ENCODE measurements at regions not wholly inside any gene's neighbourhood (a gene's known extent, or its start where the extent isn't known, plus 50 kb on each side); places are given as distances from the start of the nearest gene placed in this dataset.
A peak's percentile ranks its signal among the peaks of the same experiment; 100 is the strongest.

GRCh38 chr15:62603742-62604141, 438.7 kb upstream of the C2CD4B start:
- no peak overlapping the region for H3K9ac ChIP-seq (ENCODE audit: low read depth in 1 of 2, low read length in 2 of 2)
- H3K4me3 ChIP-seq (ENCODE audit: low read depth in 1 of 3, low read length in 3 of 3): no peak overlapping the region
- no peak for DNase-seq (ENCODE audit: low spot score)

More at GRCh38 chr15:62603742-62604141, 438.7 kb upstream of the C2CD4B start:
- WGBS: 30% methylated on average over 1 of the region's 1 CpG
- H3K36me3 ChIP-seq (ENCODE audit: control insufficient read depth in 4 of 4, insufficient read depth in 3 of 4, low read depth in 1 of 4, low read length in 3 of 4): no peaks in the 10 kb centered on the region
- H3K4me1 ChIP-seq (ENCODE audit: control insufficient read depth in 4 of 4, insufficient read depth in 4 of 4, low read length in 3 of 4): peaks cover 1 to 12% (median 10%) of the 10 kb centered on the region in 4 donors
- H3K27me3 ChIP-seq (ENCODE audit: control insufficient read depth in 4 of 4, insufficient read depth in 4 of 4, low read length in 3 of 4): peaks cover 0 to 2% (median 0%) of the 10 kb centered on the region in 4 donors
- peak; percentile 54 for TF ChIP-seq JUND (IDR thresholded peaks at IDR 0.05)
- no peak for TF ChIP-seq TAF1 (conservative IDR thresholded peaks at IDR 0.05)
- TF ChIP-seq SP1 (IDR thresholded peaks at IDR 0.05): peak; percentile 71
- TF ChIP-seq RXRA (IDR thresholded peaks at IDR 0.05): peak; percentile 83 to 89
- TF ChIP-seq RAD21 (IDR thresholded peaks at IDR 0.05): peak; percentile 43 to 50
- no peak for TF ChIP-seq GABPA (IDR thresholded peaks at IDR 0.05 in 1 of 2, conservative IDR thresholded peaks at IDR 0.05 in 1 of 2)
- TF ChIP-seq MAX (IDR thresholded peaks at IDR 0.05): peak; percentile 64
- peak; percentile 19 for TF ChIP-seq FOXA1 (IDR thresholded peaks at IDR 0.05)
- peak; percentile 55 for TF ChIP-seq NR2F2 (IDR thresholded peaks at IDR 0.05)
- TF ChIP-seq ZBTB33 (IDR thresholded peaks at IDR 0.05): no peak
- no peak for TF ChIP-seq EGR1 (IDR thresholded peaks at IDR 0.05; ENCODE audit: low read depth in 2 of 2)
- peak; percentile 76 to 83 for TF ChIP-seq HNF4A (conservative IDR thresholded peaks at IDR 0.05)
- TF ChIP-seq YY1 (IDR thresholded peaks at IDR 0.05): no peak
- peak; percentile 19 for TF ChIP-seq REST (IDR thresholded peaks at IDR 0.05)
- no peak for TF ChIP-seq CTCF (IDR thresholded peaks at IDR 0.05; ENCODE audit: low read depth, low read length, missing input control)
- peak; percentile 14 for TF ChIP-seq FOXA2 (IDR thresholded peaks at IDR 0.05)
- peak; percentile 34 for TF ChIP-seq HNF4G (IDR thresholded peaks at IDR 0.05)
- no peaks in the 10 kb centered on the region for H3K9me3 ChIP-seq (ENCODE audit: control insufficient read depth in 4 of 4, low read length in 3 of 4)
- no peak overlapping the region for H3K27ac ChIP-seq (ENCODE audit: low read depth in 1 of 2, low read length in 2 of 2)

Measured in liver (tissue), 8 donors.